Mesendoderm (in vitro differentiated cells): ENCODE measurements at regions not wholly inside any gene's neighbourhood (a gene's known extent, or its start where the extent isn't known, plus 50 kb on each side); places are given as distances from the start of the nearest gene placed in this dataset.
"Not testable (repeated sequence)": the region's sequence is repeated elsewhere in the genome, so short reads cannot be mapped to it uniquely, and the experiment has no call there.

ENCODE experiments used
- DNase-seq: peaks from one replicate; pipeline ENCODE4 v3.0.0; 2013
- H2AK5ac ChIP-seq: 2 replicates; pipeline ENCODE4 v1.6.1; 2013; ENCODE audit warnings: low read length, inconsistent platforms
- H2BK120ac ChIP-seq: 2 replicates; pipeline ENCODE4 v1.6.1; 2013; ENCODE audit warnings: low read depth, mild to moderate bottlenecking, low read length, moderate library complexity, mixed read lengths
- H2BK15ac ChIP-seq: replicated peaks from 2 replicates; pipeline ENCODE4 v1.6.1; 2013; ENCODE audit warnings: low read depth, mild to moderate bottlenecking, moderate library complexity
- H2BK5ac ChIP-seq: 2 replicates; pipeline ENCODE4 v1.6.1; 2013; ENCODE audit warnings: low read length, inconsistent platforms
- H3K18ac ChIP-seq: 2 replicates; pipeline ENCODE4 v1.6.1; 2013; ENCODE audit warnings: mild to moderate bottlenecking, low read length, mixed read lengths
- H3K23ac ChIP-seq: one replicate; pipeline ENCODE4 v1.6.1; 2013; ENCODE audit warnings: low read length
- H3K27ac ChIP-seq: 2 replicates; pipeline ENCODE4 v1.5.1; 2013; ENCODE audit warnings: low read depth, mild to moderate bottlenecking, inconsistent platforms, low read length, moderate library complexity
- H3K27me3 ChIP-seq: 2 replicates; pipeline ENCODE4 v1.6.1; 2013; ENCODE audit warnings: low read length, control low read depth, mild to moderate bottlenecking, inconsistent platforms; ENCODE audit not compliant: insufficient read depth, poor library complexity
- H3K36me3 ChIP-seq: 2 replicates; pipeline ENCODE4 v1.6.1; 2013; ENCODE audit warnings: low read length, inconsistent platforms; ENCODE audit not compliant: control insufficient read depth, insufficient read depth
- H3K4ac ChIP-seq: one replicate; pipeline ENCODE4 v1.6.1; 2013; ENCODE audit warnings: low read depth, mild to moderate bottlenecking, low read length, moderate library complexity
- H3K4me1 ChIP-seq: 2 replicates; pipeline ENCODE4 v1.6.1; 2013; ENCODE audit warnings: low read depth, low read length, inconsistent platforms; ENCODE audit not compliant: control insufficient read depth
- H3K4me2 ChIP-seq: 2 replicates; pipeline ENCODE4 v1.6.1; 2013; ENCODE audit warnings: low read length
- H3K4me3 ChIP-seq: 2 replicates; pipeline ENCODE4 v1.5.1; 2013; ENCODE audit warnings: mild to moderate bottlenecking, low read length
- H3K56ac ChIP-seq: one replicate; pipeline ENCODE4 v1.6.1; 2013; ENCODE audit warnings: low read length
- H3K79me1 ChIP-seq: 2 replicates; pipeline ENCODE4 v1.6.1; 2013; ENCODE audit warnings: low read length, inconsistent platforms
- H3K79me2 ChIP-seq: 2 replicates; pipeline ENCODE4 v1.6.1; 2013; ENCODE audit warnings: mild to moderate bottlenecking, low read length; ENCODE audit not compliant: control insufficient read depth, insufficient read depth
- H3K9ac ChIP-seq: 2 replicates; pipeline ENCODE4 v1.6.1; 2013; ENCODE audit warnings: low read length, inconsistent platforms
- H4K5ac ChIP-seq: one replicate; pipeline ENCODE4 v1.6.1; 2013; ENCODE audit warnings: low read length
- H4K8ac ChIP-seq: one replicate; pipeline ENCODE4 v1.6.1; 2013; ENCODE audit warnings: low read depth, mild to moderate bottlenecking, control low read depth, low read length, moderate library complexity
- WGBS: extraction: QIAGEN DNeasy Blood & Tissue Kit; methylation state at CpG from one replicate; pipeline ENCODE4 v1.1.7; 2013; ENCODE audit warnings: low lambda C conversion rate, missing lambda C conversion rate; ENCODE audit not compliant: insufficient coverage; ENCODE audit errors: extremely low coverage; 5-methylcytosine and 5-hydroxymethylcytosine counted together

DNA sequence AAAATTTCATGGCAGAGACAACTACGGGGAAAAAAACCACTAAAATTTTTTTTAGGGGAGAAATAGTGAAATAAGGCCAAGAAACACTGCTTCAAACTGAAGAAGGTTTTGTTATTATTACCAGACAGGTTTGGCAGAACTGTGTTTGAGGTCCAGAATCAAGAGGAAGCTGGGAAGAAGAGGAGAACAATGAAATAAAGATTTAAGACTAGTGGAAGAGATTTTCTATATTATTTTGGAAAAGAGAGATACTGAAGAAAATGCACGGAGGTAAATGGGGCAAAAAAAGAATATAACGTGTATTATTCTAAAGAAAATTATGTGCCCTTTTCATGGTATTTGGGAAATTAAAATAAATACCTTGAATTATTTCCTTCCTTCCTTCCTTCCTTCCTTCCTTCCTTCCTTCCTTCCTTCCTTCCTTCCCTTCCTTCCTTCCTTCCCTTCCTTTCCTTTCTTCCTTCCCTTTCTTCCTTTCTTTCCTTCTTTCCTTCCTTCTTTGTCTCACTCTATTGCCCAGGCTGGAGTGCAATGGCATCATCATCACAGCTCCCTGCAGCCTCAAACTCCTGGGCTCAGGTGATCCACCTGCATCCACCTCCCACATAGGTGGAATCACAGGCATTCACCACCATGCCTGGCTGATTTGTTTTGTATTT is 124.3 kb downstream of the GJA1 start:
- H4K5ac ChIP-seq: no peak overlapping the region
- DNase-seq: no peak
- H2BK120ac ChIP-seq: no peak overlapping the region
- no peaks in the 10 kb centered on the region for H3K4me1 ChIP-seq
- H2BK15ac ChIP-seq: no peak overlapping the region
- no peak overlapping the region for H2BK5ac ChIP-seq
- no CpG with 5 or more reads among the region's 3 CpGs for WGBS
- no peak overlapping the region for H3K4me3 ChIP-seq
- H3K4ac ChIP-seq: no peak overlapping the region
- no peak overlapping the region for H3K23ac ChIP-seq
- no peaks in the 10 kb centered on the region for H3K79me1 ChIP-seq
- no peak overlapping the region for H3K18ac ChIP-seq
- H3K9ac ChIP-seq: no peak overlapping the region
- no peak overlapping the region for H3K4me2 ChIP-seq
- H3K27ac ChIP-seq: no peak overlapping the region
- H3K36me3 ChIP-seq: no peaks in the 10 kb centered on the region
- H2AK5ac ChIP-seq: no peak overlapping the region
- H3K27me3 ChIP-seq: no peaks in the 10 kb centered on the region
- H3K56ac ChIP-seq: no peak overlapping the region
- H4K8ac ChIP-seq: no peak overlapping the region
- no peaks in the 10 kb centered on the region for H3K79me2 ChIP-seq

DNA sequence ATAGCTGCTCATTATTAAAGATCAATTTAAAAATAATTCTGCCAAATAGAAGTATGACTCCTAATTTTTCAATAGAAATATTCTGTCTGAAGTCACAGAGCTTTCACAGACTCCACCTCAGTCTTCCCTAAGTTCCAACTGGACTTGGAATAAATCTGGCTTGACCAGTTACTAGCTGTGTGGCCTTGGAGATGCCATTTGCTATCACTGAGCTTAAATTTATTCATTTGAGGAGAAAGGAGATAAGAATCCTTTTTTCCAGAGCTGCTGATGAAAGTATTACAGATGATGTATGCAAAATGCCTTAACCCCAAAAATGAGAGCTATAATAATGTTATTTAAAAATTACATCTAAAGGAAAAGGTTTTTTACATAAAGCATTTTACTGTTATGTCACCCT is 125.0 kb downstream of the GJA1 start:
- Histone ChIP-seq H3K56ac (no peak overlapping the region), H3K4ac (no peak overlapping the region), H3K4me2 (no peak overlapping the region), H3K4me1 (no peaks in the 10 kb centered on the region), H3K9ac (no peak overlapping the region), H2BK120ac (no peak overlapping the region), H3K36me3 (no peaks in the 10 kb centered on the region), H2BK5ac (no peak overlapping the region), H3K4me3 (no peak overlapping the region), H4K8ac (no peak overlapping the region), H3K27me3 (no peaks in the 10 kb centered on the region), H4K5ac (no peak overlapping the region), H2BK15ac (no peak overlapping the region), H3K18ac (no peak overlapping the region), H3K79me1 (no peaks in the 10 kb centered on the region), H3K79me2 (no peaks in the 10 kb centered on the region), H2AK5ac (no peak overlapping the region), H3K27ac (no peak overlapping the region), H3K23ac (no peak overlapping the region)
- DNase-seq: no peak

DNA sequence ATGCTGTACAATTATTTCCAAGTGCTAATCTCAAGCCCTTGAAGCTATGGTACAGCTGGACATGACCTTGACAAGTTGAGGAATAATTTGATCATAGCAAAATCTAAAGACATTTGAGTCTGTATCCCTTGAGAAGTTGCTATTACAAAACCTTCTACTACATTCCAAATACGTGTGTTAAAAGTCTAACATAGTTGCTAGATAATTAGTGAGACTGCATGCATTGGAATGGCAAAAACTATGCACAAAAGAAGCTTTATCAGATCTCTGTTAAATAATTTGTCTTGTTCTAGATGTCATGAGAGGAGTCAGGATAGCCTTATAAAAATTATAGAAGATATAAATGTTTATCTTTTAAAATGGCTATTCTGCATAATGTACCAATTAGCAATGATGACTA is 127.8 kb downstream of the GJA1 start:
- Histone ChIP-seq H3K4me3 (no peak overlapping the region), H4K5ac (no peak overlapping the region), H3K56ac (no peak overlapping the region), H3K79me2 (no peaks in the 10 kb centered on the region), H3K4ac (no peak overlapping the region), H3K36me3 (no peaks in the 10 kb centered on the region), H4K8ac (no peak overlapping the region), H3K27ac (no peak overlapping the region), H3K27me3 (no peaks in the 10 kb centered on the region), H2BK120ac (no peak overlapping the region), H3K4me2 (no peak overlapping the region), H3K79me1 (no peaks in the 10 kb centered on the region), H2BK5ac (no peak overlapping the region), H3K4me1 (no peaks in the 10 kb centered on the region), H3K23ac (no peak overlapping the region), H3K9ac (no peak overlapping the region), H2AK5ac (no peak overlapping the region), H3K18ac (no peak overlapping the region), H2BK15ac (no peak overlapping the region)
- no CpG with 5 or more reads among the region's 1 CpG for WGBS
- no peak for DNase-seq

DNA sequence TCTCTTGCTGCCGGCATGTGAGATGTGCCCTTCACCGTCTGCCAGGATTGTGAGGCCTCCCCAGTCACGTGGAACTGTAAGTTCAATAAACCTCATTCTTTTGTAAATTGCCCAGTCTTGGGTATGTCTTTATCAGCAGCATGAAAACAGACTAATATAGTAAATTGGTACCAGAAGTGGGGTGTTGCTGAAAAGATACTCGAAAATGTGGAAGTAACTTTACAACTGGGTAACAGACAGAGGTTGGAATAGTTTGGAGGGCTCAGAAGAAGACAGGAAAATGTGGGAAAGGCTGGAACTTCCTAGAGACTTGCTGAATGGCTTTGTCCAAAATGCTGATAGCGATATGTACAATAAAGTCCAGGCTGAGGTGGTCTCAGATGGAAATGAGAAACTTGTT is 129.1 kb downstream of the GJA1 start:
- not testable (repeated sequence) for H3K23ac ChIP-seq, H3K79me1 ChIP-seq, H3K79me2 ChIP-seq, H3K4me2 ChIP-seq, H2AK5ac ChIP-seq, H3K4me1 ChIP-seq, H3K4me3 ChIP-seq, H3K4ac ChIP-seq, H3K27me3 ChIP-seq, H3K56ac ChIP-seq, H4K8ac ChIP-seq, H3K27ac ChIP-seq, H3K36me3 ChIP-seq, DNase-seq, H3K18ac ChIP-seq, H2BK120ac ChIP-seq, H3K9ac ChIP-seq, H4K5ac ChIP-seq, H2BK15ac ChIP-seq, H2BK5ac ChIP-seq
- no CpG with 5 or more reads among the region's 5 CpGs for WGBS

DNA sequence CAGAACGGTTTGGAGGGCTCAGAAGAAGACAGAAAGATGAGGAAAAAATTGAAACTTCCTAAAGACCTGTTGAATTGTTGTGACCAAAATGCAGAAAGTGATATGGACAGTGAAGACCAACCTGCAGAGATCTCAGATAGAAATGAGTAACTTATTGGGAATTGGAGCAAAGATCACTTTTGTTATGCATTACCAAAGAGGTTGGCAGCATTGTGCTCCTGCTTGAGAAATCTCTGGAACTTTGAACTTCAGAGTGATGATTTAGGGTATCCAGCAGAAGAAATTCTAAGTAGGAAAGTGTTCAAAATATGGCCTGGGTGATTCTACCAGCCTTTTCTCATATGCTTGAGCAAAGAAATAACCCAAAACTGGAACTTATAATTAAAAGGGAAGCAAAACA is 136.0 kb downstream of the GJA1 start:
- no peak overlapping the region for H2BK120ac ChIP-seq
- no peak overlapping the region for H2BK15ac ChIP-seq
- no peak overlapping the region for H2AK5ac ChIP-seq
- H3K36me3 ChIP-seq: no peaks in the 10 kb centered on the region
- H4K8ac ChIP-seq: no peak overlapping the region
- no peak for DNase-seq
- no peaks in the 10 kb centered on the region for H3K27me3 ChIP-seq
- H3K4me2 ChIP-seq: no peak overlapping the region
- no peak overlapping the region for H3K9ac ChIP-seq
- no peak overlapping the region for H3K27ac ChIP-seq
- no peaks in the 10 kb centered on the region for H3K4me1 ChIP-seq
- H3K56ac ChIP-seq: no peak overlapping the region
- H4K5ac ChIP-seq: no peak overlapping the region
- no peak overlapping the region for H3K23ac ChIP-seq
- no peak overlapping the region for H3K4me3 ChIP-seq
- H3K4ac ChIP-seq: no peak overlapping the region
- no peaks in the 10 kb centered on the region for H3K79me1 ChIP-seq
- WGBS: no CpG with 5 or more reads among the region's 1 CpG
- no peak overlapping the region for H3K18ac ChIP-seq
- no peak overlapping the region for H2BK5ac ChIP-seq
- H3K79me2 ChIP-seq: no peaks in the 10 kb centered on the region

DNA sequence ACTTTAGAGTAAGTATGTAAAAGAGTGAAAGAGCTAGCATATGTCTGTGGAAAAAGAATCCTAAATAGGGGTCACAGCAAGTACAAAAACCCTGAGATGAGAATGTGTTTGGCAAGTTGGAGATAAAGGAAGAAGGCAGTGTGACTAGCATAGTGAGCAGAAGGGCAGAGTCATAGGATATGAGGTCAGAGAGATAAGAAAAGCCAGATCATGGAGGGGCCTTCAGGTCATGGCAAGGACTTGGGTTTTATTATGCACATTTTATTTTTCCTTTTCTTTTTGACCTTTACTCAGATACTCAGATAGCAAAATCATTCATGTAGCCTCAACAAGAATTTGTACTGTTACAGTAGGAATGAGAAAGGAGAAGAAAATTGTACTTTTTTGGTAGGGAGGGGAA is 138.0 kb downstream of the GJA1 start:
- no peak overlapping the region for H3K4me2 ChIP-seq
- DNase-seq: peak; percentile 37
- H2BK5ac ChIP-seq: no peak overlapping the region
- H3K4ac ChIP-seq: no peak overlapping the region
- H3K18ac ChIP-seq: no peak overlapping the region
- H3K36me3 ChIP-seq: no peaks in the 10 kb centered on the region
- no peaks in the 10 kb centered on the region for H3K79me2 ChIP-seq
- H2AK5ac ChIP-seq: no peak overlapping the region
- H2BK120ac ChIP-seq: no peak overlapping the region
- H2BK15ac ChIP-seq: no peak overlapping the region
- H3K27ac ChIP-seq: no peak overlapping the region
- no peaks in the 10 kb centered on the region for H3K4me1 ChIP-seq
- H3K27me3 ChIP-seq: no peaks in the 10 kb centered on the region
- H3K56ac ChIP-seq: no peak overlapping the region
- H3K4me3 ChIP-seq: no peak overlapping the region
- no peak overlapping the region for H3K23ac ChIP-seq
- H4K8ac ChIP-seq: no peak overlapping the region
- no peak overlapping the region for H3K9ac ChIP-seq
- no peaks in the 10 kb centered on the region for H3K79me1 ChIP-seq
- no peak overlapping the region for H4K5ac ChIP-seq
